Esophagus muscularis mucosa (tissue), 4 donors: ENCODE measurements at regions not wholly inside any gene's neighbourhood (a gene's known extent, or its start where the extent isn't known, plus 50 kb on each side); places are given as distances from the start of the nearest gene placed in this dataset.

ENCODE experiments used
- DNase-seq: peaks from one replicate; pipeline ENCODE4 v3.0.0-alpha.2; 2017; ENCODE audit errors: extremely low spot score
- H3K27ac ChIP-seq, 4 donors: fragments of 200-600 bp; sonication (generic); replicated peaks in 1 of 4; 1 replicate in 3 of 4; 2 replicates in 1 of 4; pipeline ENCODE4 v1.5.1; 2016 to 2019; ENCODE audit warnings: mild to moderate bottlenecking in 1 of 4
- H3K27me3 ChIP-seq, 4 donors: fragments of 200-600 bp; sonication (generic); one replicate each; pipeline versions ENCODE4 v1.5.1 to v1.6.0; 2016 to 2019
- H3K36me3 ChIP-seq, 4 donors: fragments of 200-600 bp; sonication (generic); one replicate each; pipeline ENCODE4 v1.5.1; 2016 to 2019
- H3K4me1 ChIP-seq, 4 donors: fragments of 200-600 bp; sonication (generic); one replicate each; pipeline ENCODE4 v1.5.1; 2016 to 2019
- H3K4me3 ChIP-seq, 4 donors: fragments of 200-600 bp; sonication (generic); 1 replicate in 2 of 4; 2 replicates in 2 of 4; pipeline ENCODE4 v1.5.1; 2016 to 2019; ENCODE audit warnings: mild to moderate bottlenecking in 4 of 4, moderate library complexity in 1 of 4
- H3K9me3 ChIP-seq, 4 donors: fragments of 200-600 bp; sonication (generic); 1 replicate in 3 of 4; 2 replicates in 1 of 4; pipeline ENCODE4 v1.5.1; 2016 to 2019
- EP300 ChIP-seq: sonication (generic); formaldehyde crosslinking; IDR thresholded peaks from one replicate; pipeline ENCODE4 v1.6.1; 2017; ENCODE audit warnings: antibody characterized with exemption
- POLR2A ChIP-seq: fragments of 450-650 bp; IDR thresholded peaks from one replicate; pipeline ENCODE4 v1.6.1; 2017; ENCODE audit warnings: antibody characterized with exemption, moderate library complexity, mild to moderate bottlenecking, low read depth
- POLR2AphosphoS5 ChIP-seq, 2 donors: sonication (generic); formaldehyde crosslinking; IDR thresholded peaks; one replicate each; pipeline ENCODE4 v1.6.1; 2017; ENCODE audit warnings: antibody characterized with exemption in 2 of 2
- WGBS: methylation state at CpG from one replicate; pipeline ENCODE4 v1.1.5; 2018; 5-methylcytosine and 5-hydroxymethylcytosine counted together
- intact Hi-C: fragments of 100-400 bp; cut with DNase I; formaldehyde crosslinking; loops from one replicate; pipeline ENCODE4 v1.15.1; 2023
- TF ChIP-seq, protein P1 (sequence below), 3 experiments: fragments of 200-600 bp in 2 of 3; fragments of 450-650 bp in 1 of 3; sonication (generic) in 2 of 3; IDR thresholded peaks; one replicate each; pipeline ENCODE4 v1.5.1; 2017 to 2019; ENCODE audit warnings: antibody characterized with exemption in 3 of 3, mild to moderate bottlenecking in 2 of 3, moderate library complexity in 1 of 3

DNA sequence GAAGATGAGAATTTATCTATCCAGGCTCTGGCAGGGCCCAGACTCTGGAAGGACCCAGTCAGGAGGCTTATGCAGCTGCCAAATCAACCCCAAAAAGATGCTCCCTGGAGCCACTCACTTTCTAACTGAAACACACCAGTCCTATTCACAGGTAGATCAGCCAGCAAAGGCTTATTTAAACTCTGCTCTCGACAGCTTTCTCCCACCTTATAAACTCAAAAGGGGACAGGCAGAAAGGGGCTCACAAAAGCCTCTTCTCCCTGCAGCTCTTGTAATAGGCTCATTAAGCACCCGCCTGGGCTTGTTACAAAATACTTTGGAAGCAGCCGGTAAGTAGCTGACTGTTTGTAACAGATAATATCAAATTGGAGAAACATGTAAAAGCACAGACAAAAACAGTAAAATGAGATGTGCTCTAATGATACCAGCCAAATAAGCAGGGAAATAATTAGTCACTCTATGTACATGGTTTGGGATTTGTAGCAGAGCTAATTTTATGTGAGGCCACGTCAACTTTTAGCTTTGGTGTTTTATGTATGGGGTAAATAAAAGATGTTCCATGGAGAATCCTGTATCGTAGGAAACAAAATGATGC lies 213.8 kb downstream of the NR2F2 start:
- no peak for TF ChIP-seq POLR2AphosphoS5 (IDR thresholded peaks at IDR 0.05)
- TF ChIP-seq, protein P1, sequence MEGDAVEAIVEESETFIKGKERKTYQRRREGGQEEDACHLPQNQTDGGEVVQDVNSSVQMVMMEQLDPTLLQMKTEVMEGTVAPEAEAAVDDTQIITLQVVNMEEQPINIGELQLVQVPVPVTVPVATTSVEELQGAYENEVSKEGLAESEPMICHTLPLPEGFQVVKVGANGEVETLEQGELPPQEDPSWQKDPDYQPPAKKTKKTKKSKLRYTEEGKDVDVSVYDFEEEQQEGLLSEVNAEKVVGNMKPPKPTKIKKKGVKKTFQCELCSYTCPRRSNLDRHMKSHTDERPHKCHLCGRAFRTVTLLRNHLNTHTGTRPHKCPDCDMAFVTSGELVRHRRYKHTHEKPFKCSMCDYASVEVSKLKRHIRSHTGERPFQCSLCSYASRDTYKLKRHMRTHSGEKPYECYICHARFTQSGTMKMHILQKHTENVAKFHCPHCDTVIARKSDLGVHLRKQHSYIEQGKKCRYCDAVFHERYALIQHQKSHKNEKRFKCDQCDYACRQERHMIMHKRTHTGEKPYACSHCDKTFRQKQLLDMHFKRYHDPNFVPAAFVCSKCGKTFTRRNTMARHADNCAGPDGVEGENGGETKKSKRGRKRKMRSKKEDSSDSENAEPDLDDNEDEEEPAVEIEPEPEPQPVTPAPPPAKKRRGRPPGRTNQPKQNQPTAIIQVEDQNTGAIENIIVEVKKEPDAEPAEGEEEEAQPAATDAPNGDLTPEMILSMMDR (IDR thresholded peaks at IDR 0.05) = no peak
- TF ChIP-seq EP300 = no peak
- TF ChIP-seq POLR2A = no peak
- WGBS = 75% methylated on average over 5 of the region's 5 CpGs
- Histone ChIP-seq H3K4me3 (no peak overlapping the region), H3K36me3 (no peaks in the 10 kb centered on the region), H3K27ac (no peak overlapping the region), H3K27me3 (no peaks in the 10 kb centered on the region), H3K4me1 (no peaks in the 10 kb centered on the region), H3K9me3 (no peaks in the 10 kb centered on the region)
- no peak for DNase-seq
- intact Hi-C loops = no loop called here

DNA sequence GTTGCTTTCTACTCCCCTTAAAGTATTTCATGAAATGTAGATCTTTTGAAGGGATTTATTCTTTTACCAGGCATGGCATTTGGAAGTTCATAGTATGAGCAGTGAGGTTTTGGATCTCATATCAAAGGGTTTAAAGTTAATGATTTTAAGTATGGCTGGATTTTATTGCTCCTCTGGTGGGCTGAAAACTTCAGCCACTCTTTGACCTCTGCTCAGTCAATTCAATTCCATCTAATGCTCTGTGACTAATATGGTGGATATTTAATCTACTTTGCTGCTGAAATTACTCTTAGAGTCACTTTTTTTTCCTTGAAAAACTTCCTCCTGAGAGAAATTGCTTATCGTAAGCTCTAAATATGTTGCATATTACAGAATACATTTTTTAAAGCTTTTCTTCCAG lies 218.6 kb downstream of the NR2F2 start:
- H3K27me3 ChIP-seq = peaks cover 0 to 8% (median 0%) of the 10 kb centered on the region in 4 donors
- TF ChIP-seq POLR2A (no peak), POLR2AphosphoS5 (IDR thresholded peaks at IDR 0.05) (no peak), EP300 (no peak)
- TF ChIP-seq, protein P1 (IDR thresholded peaks at IDR 0.05) = no peak
- H3K4me3 ChIP-seq = no peak overlapping the region
- no peak for DNase-seq
- no peaks in the 10 kb centered on the region for H3K9me3 ChIP-seq
- intact Hi-C loops = no loop called here
- H3K4me1 ChIP-seq = no peaks in the 10 kb centered on the region
- H3K27ac ChIP-seq = no peak overlapping the region
- WGBS = 82% methylated on average over 1 of the region's 1 CpG
- no peaks in the 10 kb centered on the region for H3K36me3 ChIP-seq

DNA sequence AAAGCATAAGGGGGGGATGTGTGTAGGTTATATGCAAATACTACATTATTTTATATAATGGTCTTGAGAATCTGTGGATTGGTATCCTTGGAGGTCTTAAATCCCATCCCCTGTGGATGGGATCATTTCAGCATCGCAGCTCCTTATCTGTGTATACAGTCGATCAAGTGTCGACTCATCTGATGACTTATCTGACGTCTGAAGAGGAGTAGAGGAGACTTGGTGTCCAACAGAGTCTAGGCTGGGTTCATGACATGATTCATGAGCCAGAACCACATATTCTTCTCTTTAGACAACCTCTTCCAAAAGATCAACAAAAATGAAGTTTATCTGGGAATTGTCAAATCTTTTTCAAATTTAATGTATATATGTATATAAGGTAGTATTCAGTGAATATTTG lies 220.7 kb downstream of the NR2F2 start:
- intact Hi-C loops = no loop called here
- Histone ChIP-seq H3K36me3 (no peaks in the 10 kb centered on the region), H3K4me1 (no peaks in the 10 kb centered on the region), H3K27ac (no peak overlapping the region), H3K27me3 (peaks cover 0 to 8% (median 0%) of the 10 kb centered on the region in 4 donors), H3K9me3 (no peaks in the 10 kb centered on the region), H3K4me3 (no peak overlapping the region)
- no peak for DNase-seq
- 84% methylated on average over 4 of the region's 4 CpGs for WGBS
- TF ChIP-seq, protein P1 (IDR thresholded peaks at IDR 0.05) = no peak
- TF ChIP-seq POLR2AphosphoS5 (IDR thresholded peaks at IDR 0.05) (no peak), EP300 (no peak)

DNA sequence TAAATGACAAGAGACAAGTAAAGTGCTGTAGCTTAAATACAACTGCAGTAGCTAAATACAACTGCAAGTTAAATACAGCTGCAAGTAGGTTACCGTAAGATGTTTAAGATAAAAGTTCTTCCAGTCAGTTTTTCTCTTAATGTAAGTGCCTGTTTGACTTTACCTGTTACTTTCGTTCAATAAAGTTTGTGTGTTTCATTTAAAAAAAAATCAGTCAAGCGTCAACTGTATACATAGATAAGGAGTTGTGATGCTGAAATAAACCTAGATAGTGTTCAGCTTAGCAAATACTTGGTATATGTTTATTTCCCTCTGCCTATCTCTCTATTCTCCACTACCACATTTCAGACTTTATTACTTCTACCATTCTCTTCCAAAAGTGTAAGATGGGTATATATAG lies 221.2 kb downstream of the NR2F2 start:
- TF ChIP-seq, protein P1 (IDR thresholded peaks at IDR 0.05) = no peak
- TF ChIP-seq POLR2AphosphoS5 (IDR thresholded peaks at IDR 0.05) (no peak), POLR2A (no peak), EP300 (no peak)
- 86% methylated on average over 3 of the region's 3 CpGs for WGBS
- no peaks in the 10 kb centered on the region for H3K36me3 ChIP-seq
- intact Hi-C loops = no loop called here
- no peaks in the 10 kb centered on the region for H3K4me1 ChIP-seq
- H3K9me3 ChIP-seq = no peaks in the 10 kb centered on the region
- peaks cover 0 to 8% (median 0%) of the 10 kb centered on the region in 4 donors for H3K27me3 ChIP-seq
- DNase-seq = no peak
- H3K4me3 ChIP-seq = no peak overlapping the region
- H3K27ac ChIP-seq = no peak overlapping the region

DNA sequence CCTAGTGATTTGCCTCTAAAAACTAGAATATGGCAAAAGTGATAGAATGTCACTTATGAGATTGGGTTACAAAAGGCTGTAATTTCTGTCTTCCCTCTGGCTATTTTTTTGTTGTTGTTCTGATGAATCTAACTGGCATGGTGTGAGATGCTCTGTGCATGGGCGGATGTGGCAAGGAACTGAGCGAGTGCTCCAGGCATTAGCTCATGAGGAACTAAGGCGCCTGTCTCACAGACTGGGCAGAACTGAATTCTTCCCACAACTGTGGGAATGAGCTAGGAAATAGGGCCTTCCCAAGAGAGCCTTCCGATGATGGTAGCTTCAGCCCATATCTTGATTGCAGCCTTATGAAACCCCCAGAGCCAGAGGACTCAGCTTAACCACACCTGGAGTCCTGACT lies 222.5 kb downstream of the NR2F2 start:
- Histone ChIP-seq H3K9me3 (no peaks in the 10 kb centered on the region), H3K27me3 (peaks cover 0 to 8% (median 0%) of the 10 kb centered on the region in 4 donors), H3K4me3 (no peak overlapping the region), H3K4me1 (no peaks in the 10 kb centered on the region), H3K27ac (no peak overlapping the region), H3K36me3 (no peaks in the 10 kb centered on the region)
- WGBS = 89% methylated on average over 4 of the region's 4 CpGs
- no peak for TF ChIP-seq EP300
- TF ChIP-seq POLR2A = no peak
- TF ChIP-seq POLR2AphosphoS5 (IDR thresholded peaks at IDR 0.05) = no peak
- TF ChIP-seq, protein P1 (IDR thresholded peaks at IDR 0.05) = no peak
- intact Hi-C loops = no loop called here
- DNase-seq = no peak
